Mesothelial cell of epicardium (in vitro differentiated cells): ENCODE measurements at regions not wholly inside any gene's neighbourhood (a gene's known extent, or its start where the extent isn't known, plus 50 kb on each side); places are given as distances from the start of the nearest gene placed in this dataset.
"Not testable (repeated sequence)": the region's sequence is repeated elsewhere in the genome, so short reads cannot be mapped to it uniquely, and the experiment has no call there.

Experiments used
- DNase-seq, 2 experiments: peaks; one replicate each; pipeline ENCODE4 v3.0.0; 2021; ENCODE audit warnings: low spot score in 2 of 2; ENCODE audit not compliant: unreplicated experiment in 2 of 2
- H3K27ac Mint-ChIP-seq: 2 replicates; pipeline ENCODE4 v1.8.0; 2021; ENCODE audit warnings: mixed read lengths
- H3K27me3 Mint-ChIP-seq: 2 replicates; pipeline ENCODE4 v1.8.0; 2021; ENCODE audit warnings: low read depth, mixed read lengths
- H3K36me3 Mint-ChIP-seq: 2 replicates; pipeline ENCODE4 v1.8.0; 2021; ENCODE audit warnings: mixed read lengths
- H3K4me1 Mint-ChIP-seq: 2 replicates; pipeline ENCODE4 v1.8.0; 2021; ENCODE audit warnings: mixed read lengths
- H3K4me3 Mint-ChIP-seq: 2 replicates; pipeline ENCODE4 v1.8.0; 2021; ENCODE audit warnings: mild to moderate bottlenecking, moderate library complexity, mixed read lengths
- H3K9me3 Mint-ChIP-seq: 2 replicates; pipeline ENCODE4 v1.8.0; 2021; ENCODE audit warnings: mixed read lengths

DNA sequence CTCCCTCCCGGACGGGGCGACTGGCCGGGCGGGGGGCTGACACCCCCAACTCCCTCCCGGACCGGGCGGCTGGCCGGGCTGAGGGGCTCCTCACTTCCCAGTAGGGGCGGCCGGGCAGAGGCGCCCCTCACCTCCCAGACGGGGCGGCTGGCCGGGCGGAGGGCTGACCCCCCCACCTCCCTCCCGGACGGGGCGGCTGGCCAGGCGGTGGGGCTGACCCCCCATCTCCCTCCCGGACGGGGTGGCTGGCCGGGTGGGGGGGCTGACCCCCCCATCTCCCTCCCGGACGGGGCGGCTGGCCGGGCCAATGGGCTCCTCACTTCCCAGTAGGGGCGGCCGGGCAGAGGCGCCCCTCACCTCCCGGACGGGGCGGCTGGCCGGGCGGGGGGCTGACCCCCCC, 502.0 kb upstream of the ALG10B start:
- H3K9me3 Mint-ChIP-seq = peaks cover 57% of the 10 kb centered on the region
- H3K27ac Mint-ChIP-seq, DNase-seq, H3K4me3 Mint-ChIP-seq, H3K27me3 Mint-ChIP-seq, H3K36me3 Mint-ChIP-seq, H3K4me1 Mint-ChIP-seq: not testable (repeated sequence)
